Daoy (cell line): ENCODE measurements at regions not wholly inside any gene's neighbourhood (a gene's known extent, or its start where the extent isn't known, plus 50 kb on each side); places are given as distances from the start of the nearest gene placed in this dataset.

Experiments
- DNase-seq: peaks from one replicate; pipeline ENCODE4 v3.0.0-alpha.2; 2015; ENCODE audit warnings: low read depth

DNA sequence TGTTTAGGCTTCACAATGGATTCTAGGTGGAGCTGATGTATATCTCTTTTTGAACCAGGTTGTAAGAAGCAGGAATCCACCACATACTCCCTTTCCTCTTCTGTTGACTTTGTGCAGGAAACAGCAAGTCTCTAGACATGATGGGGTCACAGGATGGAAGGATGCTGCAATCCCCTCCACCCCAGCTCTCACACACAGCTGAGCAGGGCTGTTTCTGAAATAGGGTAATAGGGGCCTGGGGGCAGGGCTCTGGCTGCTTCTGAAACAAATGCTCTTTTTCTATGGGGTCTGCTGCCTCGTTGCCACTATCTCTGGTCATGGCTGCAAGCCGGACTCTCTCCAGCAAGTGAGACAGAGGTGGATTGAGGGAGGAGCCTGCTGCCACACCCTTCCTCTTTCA, 148.9 kb downstream of the SOX11 start:
- no peak for DNase-seq

DNA sequence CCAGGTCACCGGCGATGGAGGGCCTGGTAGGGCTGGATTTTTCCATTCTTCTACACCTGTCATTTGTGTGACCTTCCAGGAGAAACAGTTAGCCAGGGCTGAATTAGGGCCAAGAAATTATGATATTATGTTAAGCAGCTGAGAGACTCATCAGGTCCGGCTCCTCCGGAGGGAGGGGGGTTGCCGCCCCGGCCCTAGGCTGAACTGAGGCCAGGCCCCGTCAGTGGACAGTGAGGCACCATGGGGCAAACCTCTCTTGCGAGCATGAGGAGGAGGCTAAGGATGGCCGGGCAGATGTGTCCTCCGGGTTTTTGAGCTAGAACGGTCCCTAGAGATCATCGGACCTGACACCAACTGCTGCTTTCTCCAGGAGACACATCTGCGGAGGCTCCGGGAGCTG, 150.1 kb downstream of the SOX11 start:
- no peak for DNase-seq

GRCh38 chr2:5845798-5846330, 153.7 kb downstream of the SOX11 start:
- no peak for DNase-seq

GRCh38 chr2:5846881-5847280, 154.7 kb downstream of the SOX11 start:
- peak; percentile 71 for DNase-seq

DNA sequence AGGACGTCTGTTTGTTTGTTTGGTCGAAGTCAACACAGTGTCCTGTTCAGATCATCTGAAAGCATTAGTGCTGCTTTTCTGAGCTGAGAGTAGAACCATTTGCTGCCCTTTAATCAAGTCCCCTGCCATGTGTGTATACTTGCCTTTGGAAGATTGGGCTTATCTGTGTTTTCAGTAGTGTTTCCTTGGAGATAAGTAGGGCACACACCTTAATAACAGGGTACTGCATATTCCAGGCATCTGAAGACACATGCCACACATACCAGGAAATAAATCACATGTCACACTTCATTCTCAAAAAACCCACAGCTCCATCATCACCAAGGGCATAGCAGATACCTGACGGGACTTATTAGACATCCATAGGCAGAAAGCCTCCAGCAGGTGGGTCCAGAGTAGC, 157.4 kb downstream of the SOX11 start:
- DNase-seq: no peak

- no peak for DNase-seq
Measured at GRCh38 chr2:5851410-5851809, 159.2 kb downstream of the SOX11 start.

DNA sequence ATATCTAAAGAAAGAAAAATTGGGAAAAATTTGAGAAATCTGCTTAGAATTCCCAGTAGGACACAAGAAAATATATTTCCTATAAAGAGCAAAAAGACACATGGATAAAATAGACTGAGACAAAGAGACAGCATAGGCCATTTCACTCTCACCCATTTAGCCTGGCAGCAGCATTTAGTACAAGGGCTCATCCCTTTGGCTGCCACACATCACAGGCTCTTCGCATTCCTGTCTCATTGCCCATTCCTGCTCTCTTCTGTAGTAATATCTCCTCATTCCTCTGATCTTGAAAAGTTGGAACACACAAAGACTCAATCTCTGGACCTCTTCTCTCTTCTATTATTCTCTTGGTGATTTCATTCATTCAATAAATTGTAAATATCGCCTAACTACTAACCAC, 162.6 kb downstream of the SOX11 start:
- no peak for DNase-seq

GRCh38 chr2:5867056-5867455, 174.9 kb downstream of the SOX11 start:
- no peak for DNase-seq

DNA sequence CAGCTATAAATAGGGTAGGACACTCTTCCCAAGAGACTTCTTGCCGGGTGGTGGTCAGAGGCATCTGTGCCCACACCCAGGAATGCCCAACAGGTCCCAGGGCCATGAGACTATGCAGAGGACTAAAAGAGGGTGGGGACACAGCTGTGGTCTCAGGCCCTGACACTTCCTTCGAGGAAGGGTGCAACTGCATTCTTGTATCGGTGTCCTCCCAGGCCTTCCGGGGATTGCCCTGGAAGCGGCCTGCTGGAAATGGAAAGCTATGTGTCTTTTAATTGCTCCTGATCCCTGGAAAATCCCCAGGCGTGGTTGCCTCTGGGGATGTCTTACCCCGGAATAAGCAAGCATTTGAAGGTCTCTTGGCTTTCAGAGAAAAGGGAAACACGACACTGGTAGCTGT, 176.7 kb downstream of the SOX11 start:
- no peak for DNase-seq

DNA sequence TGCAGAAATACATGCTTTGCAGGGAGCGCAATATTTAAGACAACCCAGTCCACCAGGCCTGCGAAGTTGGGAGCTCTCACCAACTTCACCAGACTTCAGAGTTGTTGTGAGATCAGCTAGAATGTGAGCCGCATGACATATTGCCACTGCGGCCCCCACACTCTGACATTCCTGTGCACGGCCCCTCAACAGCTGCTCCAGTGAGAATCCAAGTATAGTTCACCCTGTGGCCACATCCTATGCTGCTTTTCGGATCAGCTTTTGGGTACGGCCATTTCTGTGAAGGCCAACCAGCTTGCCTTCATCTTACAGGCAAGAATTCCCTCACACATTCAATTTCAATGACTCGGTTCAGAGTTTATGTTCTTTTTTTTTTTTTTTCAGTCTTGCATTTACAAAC, 177.8 kb downstream of the SOX11 start:
- DNase-seq: no peak

- DNase-seq: peak; percentile 57
Measured at GRCh38 chr2:5877360-5877759, 185.2 kb downstream of the SOX11 start.

- DNase-seq: no peak
Measured at GRCh38 chr2:5885451-5886173, 193.4 kb downstream of the SOX11 start.

GRCh38 chr2:5886462-5886861, 194.3 kb downstream of the SOX11 start:
- no peak for DNase-seq

DNA sequence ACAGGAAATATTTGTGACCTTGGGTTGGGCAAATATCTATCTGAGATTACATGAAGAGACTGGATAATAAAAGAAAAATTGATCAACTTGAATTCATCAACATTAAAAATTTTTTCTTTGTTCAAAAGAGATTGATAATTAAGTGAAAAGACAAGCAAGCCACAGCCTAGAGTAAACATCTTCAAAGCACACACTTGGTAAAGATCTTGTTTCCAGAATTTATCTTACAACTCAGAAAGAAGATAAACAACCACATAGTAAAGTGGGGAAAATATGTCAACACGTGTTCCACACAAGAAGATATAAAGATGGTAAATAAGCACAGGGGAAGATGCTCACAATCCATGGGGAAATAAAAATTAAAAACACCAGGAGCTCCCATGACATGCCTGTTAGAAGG, 195.9 kb downstream of the SOX11 start:
- no peak for DNase-seq

DNA sequence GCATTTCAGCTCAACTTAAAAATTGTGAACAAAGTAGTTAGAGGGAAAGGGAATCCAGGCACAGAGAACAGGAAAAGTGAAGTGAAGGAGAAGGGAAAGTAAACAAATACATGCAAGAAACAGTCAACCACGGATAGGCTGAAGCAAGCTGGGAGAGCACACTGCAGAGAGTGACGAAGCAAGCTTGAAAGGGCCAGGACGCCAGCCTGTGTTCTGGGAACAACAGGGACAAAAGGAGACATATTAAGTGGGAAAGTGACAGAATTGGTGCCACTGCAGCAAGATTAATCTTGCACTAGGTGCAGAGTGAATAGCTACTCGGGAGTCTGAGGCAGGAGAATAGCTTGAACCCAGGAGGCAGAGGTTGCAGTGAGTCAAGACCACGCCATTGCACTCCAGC, 197.3 kb downstream of the SOX11 start:
- DNase-seq: no peak

GRCh38 chr2:5894355-5894754, 202.2 kb downstream of the SOX11 start:
- DNase-seq: no peak

DNA sequence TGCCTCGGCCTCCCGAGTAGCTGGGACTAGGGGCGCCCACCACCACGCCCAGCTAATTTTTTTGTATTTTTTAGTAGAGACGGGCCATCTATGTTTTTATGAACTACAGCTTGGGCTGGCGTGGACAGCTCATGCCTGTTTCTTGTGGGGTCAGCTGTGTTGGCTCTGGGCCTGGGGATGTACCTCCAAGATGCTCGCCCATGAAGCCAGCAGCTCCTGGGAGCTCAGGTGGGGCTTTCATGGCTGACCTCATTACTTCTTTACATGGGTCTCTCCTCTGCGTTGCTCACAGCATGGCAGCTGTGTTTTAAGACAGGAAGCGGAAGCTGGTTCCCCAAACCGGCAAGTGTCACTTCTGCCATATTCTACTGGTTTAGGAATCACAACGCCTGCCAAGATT, 203.1 kb downstream of the SOX11 start:
- DNase-seq: no peak

DNA sequence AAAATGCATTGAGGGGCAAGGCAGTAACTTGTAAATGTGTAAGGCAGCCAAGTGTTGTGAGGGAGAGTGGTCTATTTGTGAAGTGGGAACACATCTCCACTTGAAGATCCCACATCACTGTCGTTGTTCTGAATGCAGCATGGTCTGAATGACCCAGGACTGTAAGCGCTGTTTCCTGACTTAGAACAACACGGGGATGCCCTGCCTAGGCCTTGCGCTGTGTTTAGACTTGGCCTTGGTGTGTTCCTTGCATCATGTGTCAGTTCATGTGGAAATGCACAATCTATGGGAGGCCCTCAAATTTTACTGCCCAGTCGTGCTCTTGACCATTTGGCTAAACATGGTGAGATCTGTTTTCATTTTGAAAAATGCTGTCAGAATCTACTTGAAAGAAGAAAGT, 205.1 kb downstream of the SOX11 start:
- DNase-seq: no peak

DNA sequence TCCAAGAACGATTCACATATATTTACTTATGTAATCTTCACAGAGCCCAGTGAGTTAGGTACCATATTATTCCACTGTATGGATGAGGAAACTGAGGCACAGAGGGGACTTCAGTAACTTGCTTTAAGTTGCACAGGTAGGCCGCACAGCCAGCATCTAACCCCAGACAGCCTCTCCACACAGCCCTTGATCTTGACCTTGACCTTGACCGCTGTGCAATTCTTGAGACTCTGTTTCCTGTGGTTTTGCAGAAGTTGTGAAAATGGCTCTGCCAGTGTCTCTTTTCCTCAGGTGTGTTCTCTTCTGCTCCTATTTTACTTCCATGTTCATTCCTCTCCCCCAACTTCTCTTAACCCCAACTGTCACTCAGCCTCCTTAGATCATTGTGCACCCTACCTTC, 206.5 kb downstream of the SOX11 start:
- DNase-seq: no peak

GRCh38 chr2:5905661-5906060, 213.5 kb downstream of the SOX11 start:
- no peak for DNase-seq

- DNase-seq: no peak
Measured at GRCh38 chr2:5908071-5908470, 215.9 kb downstream of the SOX11 start.

GRCh38 chr2:5911718-5912117, 219.5 kb downstream of the SOX11 start:
- no peak for DNase-seq

GRCh38 chr2:5913711-5914395, 221.7 kb downstream of the SOX11 start:
- no peak for DNase-seq
